Fibroblast of mammary gland (primary cell): ENCODE measurements at regions not wholly inside any gene's neighbourhood (a gene's known extent, or its start where the extent isn't known, plus 50 kb on each side); places are given as distances from the start of the nearest gene placed in this dataset.

Experiments used
- DNase-seq: peaks from one replicate; pipeline ENCODE4 v3.0.0-alpha.2; 2010; ENCODE audit warnings: low read depth
- H3K4me3 ChIP-seq: 2 replicates; pipeline ENCODE4 v1.5.1; 2011; ENCODE audit warnings: low read depth, mild to moderate bottlenecking, low read length, moderate library complexity; ENCODE audit not compliant: control insufficient read depth
- TF ChIP-seq, protein P1 (sequence below): conservative IDR thresholded peaks from 2 replicates; pipeline ENCODE4 v1.5.1; 2011; ENCODE audit warnings: low read depth, low read length, inconsistent platforms; ENCODE audit not compliant: control insufficient read depth, insufficient read depth

DNA sequence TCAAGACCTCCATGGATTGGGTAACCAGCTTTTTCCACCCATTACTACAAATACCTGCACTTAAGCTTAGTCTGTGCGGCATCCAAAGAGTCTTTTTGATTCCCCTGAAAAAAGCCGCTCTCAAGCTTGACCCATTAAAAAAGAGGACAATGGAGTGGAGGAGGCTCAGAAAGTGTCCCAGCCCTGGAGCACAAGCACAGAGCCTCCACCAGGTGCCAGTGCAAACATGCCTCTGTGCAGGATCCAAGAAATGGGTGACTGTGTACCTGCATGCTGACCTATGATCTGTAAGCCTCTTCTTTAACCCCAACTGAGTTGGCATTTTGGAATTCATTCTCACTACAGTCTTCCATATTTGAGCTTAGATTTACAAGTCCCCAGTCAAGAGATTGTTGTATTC is 168.3 kb upstream of the TLE4 start:
- TF ChIP-seq, protein P1, sequence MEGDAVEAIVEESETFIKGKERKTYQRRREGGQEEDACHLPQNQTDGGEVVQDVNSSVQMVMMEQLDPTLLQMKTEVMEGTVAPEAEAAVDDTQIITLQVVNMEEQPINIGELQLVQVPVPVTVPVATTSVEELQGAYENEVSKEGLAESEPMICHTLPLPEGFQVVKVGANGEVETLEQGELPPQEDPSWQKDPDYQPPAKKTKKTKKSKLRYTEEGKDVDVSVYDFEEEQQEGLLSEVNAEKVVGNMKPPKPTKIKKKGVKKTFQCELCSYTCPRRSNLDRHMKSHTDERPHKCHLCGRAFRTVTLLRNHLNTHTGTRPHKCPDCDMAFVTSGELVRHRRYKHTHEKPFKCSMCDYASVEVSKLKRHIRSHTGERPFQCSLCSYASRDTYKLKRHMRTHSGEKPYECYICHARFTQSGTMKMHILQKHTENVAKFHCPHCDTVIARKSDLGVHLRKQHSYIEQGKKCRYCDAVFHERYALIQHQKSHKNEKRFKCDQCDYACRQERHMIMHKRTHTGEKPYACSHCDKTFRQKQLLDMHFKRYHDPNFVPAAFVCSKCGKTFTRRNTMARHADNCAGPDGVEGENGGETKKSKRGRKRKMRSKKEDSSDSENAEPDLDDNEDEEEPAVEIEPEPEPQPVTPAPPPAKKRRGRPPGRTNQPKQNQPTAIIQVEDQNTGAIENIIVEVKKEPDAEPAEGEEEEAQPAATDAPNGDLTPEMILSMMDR: no peak
- DNase-seq: no peak
- H3K4me3 ChIP-seq: no peak overlapping the region

DNA sequence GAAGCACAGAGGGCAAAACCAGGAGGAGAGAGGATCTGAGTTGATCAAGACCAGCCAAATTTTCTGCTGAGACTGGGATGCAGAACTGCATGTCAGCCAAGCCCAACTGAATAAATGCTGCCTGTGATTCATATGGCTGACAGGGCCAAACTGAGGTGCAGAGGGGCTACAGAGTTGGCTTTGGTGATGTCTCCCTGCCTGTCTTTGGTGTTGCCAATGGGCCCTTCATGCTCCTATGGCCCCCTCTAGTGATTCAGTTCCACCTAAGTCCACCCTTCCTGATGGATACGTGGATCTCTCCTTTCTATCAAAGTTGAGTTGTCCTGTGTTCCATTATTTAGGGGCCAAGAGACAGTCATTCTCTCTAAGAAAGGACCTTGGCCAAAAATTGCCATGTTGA is 163.6 kb upstream of the TLE4 start:
- no peak overlapping the region for H3K4me3 ChIP-seq
- TF ChIP-seq, protein P1: no peak

DNA sequence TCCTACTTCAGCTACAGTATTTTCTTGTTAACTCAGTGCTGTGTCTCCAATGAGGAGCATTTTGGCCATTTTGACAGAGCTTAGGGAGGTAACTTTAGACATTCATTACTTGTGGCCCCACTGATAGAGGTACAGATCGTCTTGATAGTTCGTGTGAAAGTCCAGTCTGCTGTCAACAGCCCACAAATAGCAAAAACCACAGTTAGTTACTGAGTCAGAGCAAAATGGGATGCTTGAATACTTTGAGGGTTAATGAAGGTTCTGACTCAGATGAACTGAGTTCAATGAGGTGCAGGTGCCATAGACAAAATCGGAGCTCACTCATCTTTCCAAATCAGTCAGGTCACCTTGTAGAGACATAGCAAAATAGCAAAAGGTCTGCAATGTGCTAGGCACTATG is 163.1 kb upstream of the TLE4 start:
- DNase-seq: no peak
- H3K4me3 ChIP-seq: no peak overlapping the region
- TF ChIP-seq, protein P1: no peak

More for the DNA sequence above, 163.6 kb upstream of the TLE4 start:
- no peak for DNase-seq

DNA sequence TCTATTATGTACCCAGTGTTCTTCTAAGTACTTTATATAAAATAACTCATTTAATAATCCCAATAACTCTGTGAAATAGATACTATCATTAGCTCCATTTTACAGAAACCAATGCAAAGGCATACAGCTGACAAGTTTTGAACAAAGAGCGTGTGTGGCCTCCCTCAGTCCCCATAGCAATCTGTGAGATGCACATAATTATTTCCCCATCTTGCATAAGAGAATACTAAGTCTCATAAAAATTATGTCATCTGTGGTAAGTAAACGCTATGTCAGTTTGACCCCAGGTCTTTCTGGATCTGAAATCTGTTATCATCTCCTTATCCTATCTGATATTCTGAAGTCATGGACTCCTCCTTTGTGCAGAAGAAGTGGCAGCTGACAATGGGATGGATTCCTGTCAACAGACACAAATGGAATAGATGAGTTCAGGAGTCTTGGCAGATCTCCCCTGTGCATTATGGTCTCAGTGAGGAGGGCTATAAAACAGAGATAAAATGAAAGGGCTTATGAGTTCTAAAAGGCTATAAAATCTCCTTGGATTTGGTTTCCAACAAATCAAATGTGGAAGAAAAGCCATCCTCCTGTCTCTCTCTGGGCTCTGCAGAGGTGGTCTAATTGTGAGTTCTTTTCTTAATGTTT is 162.5 kb upstream of the TLE4 start:
- no peak overlapping the region for H3K4me3 ChIP-seq
- TF ChIP-seq, protein P1: no peak
- no peak for DNase-seq

DNA sequence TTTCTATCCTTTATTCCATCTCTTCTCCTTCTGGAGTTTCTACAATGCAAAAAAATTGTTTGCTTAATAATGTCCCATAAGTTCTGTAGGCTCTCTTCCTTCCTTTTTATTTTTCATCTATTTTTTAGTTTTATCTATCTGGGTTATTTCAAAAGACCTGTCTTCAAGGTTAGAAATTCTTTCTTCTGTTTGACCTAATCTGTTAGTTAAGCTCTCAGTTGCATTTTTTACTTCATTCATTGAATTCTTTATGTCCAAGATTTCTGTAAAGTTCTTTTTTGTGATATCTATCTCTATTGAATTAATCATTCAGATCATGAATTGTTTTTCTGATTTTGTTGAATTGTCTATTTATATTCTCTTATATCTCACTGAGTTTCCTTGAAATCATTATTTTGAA is 145.9 kb upstream of the TLE4 start:
- TF ChIP-seq, protein P1: no peak
- H3K4me3 ChIP-seq: no peak overlapping the region
- DNase-seq: no peak

DNA sequence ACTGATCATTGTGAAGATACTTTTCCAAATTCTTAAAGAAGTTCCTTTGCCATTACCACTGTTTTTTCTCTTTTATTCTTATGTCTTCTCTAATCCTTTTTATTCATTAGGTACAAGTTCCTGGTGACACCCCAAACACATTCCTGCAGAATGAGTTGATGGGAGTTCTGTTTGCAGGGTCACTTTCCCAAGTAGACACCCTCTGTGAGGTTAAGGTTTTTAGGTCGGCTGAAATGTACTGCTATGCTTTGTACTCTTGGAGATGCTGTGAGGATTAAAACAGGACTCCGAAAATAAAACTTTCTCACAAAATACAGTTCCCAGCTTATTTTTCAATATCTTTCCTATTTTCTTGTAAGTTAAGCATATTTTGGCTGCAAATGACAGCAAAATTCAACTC is 143.3 kb upstream of the TLE4 start:
- TF ChIP-seq, protein P1: no peak
- no peak for DNase-seq
- H3K4me3 ChIP-seq: no peak overlapping the region

DNA sequence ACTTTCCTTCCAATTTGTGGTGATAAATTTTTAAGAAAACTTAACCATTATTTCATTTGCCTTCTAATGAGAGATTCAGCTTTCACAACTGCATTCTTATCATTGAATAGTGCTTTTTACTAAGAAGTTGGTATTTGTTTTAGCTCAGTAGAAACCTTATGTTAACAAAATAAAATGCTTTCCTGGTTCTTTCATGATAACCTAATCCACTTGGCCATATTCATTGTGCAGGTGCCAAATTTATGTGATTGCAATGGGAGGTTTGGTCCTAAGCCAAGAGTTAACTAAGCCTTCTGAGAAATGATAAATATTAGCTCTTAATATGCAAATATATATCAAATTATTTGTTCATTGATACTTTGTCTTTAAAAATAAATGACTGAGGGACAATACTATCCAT is 141.1 kb upstream of the TLE4 start:
- no peak overlapping the region for H3K4me3 ChIP-seq
- DNase-seq: no peak
- TF ChIP-seq, protein P1: no peak
